ENCODE measurements at regions not wholly inside any gene's neighbourhood (a gene's known extent, or its start where the extent isn't known, plus 50 kb on each side); places are given as distances from the start of the nearest gene placed in this dataset.

DNA sequence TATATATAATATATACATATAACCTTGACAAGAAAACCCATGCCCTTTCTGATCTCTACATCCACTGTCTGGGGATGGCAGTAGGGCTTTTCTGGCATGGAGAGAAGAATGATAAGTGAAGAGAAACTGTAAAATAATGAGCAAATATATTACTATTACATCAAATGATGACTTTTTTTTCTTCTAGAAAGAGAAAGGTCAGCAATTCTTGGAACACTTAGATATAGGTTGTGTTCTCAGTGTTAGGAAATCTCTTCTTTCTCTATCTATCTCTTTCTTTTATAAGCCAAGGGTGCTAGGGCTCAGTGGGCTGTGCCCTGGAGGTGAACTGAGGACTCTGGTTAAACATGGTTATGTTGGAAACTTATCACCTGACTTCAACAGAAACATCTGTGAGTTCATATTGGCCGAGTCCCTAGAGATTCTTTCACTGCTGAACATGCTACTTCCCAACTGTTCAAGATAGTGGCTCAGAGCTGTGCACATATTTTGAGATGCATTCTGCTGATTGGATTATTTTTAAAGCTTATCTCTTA, 265.1 kb downstream of the GBA3 start:
- no peak for DNase-seq (ENCODE audit: low spot score)

DNA sequence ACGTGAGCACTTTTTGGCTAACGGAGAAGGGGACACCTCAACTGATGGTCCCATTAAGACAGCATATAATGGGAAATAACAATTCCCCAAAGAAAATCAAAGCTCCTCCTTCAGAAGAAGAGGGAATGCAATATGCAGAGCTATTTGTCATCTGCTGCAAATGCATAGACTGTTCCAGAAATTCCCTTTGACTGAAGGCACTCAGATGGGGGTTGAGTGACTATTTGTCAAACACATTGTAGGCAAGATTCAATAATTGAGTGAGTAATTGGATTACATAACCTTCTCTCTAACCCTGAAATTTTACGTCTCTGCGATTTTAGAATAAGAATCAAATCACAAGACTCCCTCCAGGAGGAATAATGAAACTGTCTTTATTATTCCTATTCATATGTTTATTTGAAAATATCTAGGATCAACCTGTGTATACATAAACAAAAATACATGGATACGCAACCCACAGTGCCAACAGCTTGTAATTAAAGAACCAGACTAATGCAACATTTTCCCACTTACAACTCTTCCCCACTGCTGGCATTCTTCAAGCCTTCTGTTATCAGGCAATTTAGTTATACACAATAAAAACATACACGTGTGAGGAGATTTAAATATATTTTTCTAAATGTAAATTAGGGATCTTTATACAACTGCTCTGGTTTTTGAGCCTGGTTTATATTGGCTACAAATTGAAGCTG, 256.6 kb downstream of the GBA3 start:
- no peak for DNase-seq (ENCODE audit: low spot score)

DNA sequence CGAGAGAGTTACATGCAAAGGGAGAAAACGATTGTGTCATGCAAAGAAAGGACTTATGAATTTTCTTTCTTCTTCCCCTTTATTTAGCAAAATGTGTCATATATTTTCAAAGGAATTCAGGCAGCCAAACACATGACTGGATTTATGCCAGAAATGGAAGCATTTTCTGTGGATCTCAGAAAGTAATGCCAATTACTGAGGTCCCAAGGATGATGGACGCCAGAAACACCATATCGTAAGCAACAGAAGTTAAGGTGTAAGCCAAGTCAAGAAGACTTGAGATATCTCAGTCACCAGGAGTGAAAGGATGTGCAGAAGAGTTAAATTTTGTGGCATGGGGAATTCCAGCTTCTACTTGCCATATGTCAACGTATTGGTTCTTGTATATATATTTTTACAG, 255.1 kb downstream of the GBA3 start:
- DNase-seq (ENCODE audit: low spot score), result no peak

DNA sequence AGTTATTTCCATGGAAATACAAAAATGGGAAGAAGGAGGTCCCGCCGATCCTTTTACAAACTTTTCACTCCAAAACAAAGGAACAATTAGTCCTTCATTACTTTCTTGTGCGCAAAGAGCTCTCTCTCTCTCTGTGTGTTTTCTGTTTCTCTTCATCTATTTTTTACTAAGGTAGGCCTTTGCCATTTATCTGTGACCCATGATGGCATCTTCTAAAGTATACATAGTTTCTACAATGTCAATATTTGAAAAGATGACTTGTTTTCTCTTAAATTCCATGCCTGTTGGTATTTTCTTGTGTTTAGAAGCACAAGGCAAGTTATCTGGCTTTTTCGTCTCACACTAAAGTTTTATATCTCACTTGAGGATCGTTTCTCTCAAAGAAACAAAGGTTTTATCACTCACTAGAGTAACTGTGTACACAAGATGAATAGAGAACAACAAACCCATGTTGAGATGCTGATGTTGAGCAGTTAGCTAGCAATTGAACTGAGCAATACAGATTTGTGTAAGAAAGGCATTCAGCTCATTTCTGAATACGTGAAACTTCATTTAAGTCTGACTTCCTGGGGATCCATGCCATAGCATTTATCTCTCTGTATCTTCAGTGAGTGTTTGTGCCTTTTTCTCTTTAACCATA, 250.3 kb downstream of the GBA3 start:
- no peak for DNase-seq (ENCODE audit: low spot score)

DNA sequence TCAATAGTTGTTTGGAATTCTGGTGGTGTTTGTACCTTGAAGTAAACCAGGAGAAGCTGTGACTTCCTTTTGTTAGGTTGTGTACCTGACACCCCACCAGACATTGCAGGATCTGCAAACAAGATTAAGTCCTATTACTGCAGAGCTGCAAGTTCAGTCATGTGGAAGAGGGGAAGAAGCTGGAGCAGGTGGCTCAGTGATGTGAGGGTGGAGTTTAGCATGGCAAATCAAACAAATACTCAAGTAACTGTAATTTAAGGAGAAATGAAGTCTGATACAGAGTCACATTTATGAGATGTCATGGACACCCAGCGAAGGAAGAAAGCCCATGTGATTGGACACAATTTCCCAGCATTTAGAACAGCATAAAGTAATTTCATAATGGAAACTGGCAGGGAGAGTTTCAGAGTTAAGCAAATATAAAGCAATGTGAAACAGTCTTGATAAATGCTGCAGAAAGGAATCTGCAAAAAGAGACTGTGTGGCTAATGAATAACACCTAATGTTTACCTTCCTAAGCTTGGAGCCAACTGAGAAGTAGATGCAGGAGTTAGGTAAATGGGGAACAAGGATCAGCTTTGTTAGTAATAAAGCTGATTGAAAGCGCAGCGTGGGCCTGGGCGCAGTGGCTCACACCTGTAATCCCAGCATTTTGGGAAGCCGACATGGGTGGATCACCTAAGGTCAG, 249.1 kb downstream of the GBA3 start:
- DNase-seq (ENCODE audit: low spot score), result no peak

DNA sequence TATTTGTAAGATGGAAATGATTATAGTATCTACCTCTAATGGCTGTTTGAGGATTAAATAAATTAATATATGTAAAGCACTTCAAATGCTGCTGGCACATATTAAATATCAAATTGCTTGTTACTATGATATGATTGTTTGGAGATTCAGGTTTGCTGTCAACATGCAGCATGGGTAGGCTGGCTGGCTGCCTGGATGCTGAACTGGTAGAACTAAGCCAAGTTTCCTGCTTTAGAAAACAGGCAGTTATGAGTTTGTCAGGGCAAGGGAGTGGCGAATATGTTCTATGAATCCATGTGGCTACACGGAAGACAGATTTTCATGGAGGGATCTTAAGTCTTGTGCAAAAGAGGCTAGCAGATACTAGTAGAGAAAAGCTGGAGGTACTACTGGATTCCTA, 239.6 kb downstream of the GBA3 start:
- DNase-seq (ENCODE audit: low spot score), result no peak

DNA sequence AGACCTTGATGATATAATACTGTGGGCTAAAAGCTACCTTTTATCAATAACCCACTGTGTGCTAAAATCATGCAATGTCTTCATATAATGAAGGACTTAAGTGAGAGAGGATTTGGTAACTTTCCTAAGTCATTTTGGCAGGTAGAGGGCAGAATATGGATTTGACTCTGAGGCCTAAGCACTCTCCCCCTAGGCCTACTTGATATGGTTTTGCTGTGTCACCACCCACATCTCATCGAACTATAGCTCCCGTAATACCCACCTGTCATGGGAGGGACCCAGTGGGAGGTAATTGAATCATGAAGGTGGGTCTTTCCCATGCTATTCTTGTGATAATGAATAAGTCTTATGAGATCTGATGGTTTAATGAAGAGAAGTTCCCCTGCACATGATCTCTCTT, 229.7 kb downstream of the GBA3 start:
- no peak for DNase-seq (ENCODE audit: low spot score)

DNA sequence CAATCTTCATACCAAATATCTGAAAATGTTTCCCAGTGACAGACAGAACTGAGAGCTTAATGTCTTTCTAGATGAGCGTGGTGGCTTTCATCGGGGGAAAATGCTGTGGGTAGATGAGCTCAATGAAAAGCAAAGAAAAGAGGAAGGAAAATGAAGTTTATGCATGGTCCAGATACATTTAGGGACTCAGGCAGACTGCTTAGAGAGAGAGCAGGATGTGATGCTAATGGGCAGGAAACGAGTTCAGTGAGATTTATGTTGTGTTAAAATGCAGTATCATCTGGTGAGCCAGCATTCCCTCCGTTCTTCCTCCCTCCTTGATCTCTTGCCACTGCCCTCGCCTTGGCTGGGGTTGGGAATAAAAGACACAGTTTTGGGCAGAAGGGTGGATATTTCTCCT, 229.2 kb downstream of the GBA3 start:
- no peak for DNase-seq (ENCODE audit: low spot score)

DNA sequence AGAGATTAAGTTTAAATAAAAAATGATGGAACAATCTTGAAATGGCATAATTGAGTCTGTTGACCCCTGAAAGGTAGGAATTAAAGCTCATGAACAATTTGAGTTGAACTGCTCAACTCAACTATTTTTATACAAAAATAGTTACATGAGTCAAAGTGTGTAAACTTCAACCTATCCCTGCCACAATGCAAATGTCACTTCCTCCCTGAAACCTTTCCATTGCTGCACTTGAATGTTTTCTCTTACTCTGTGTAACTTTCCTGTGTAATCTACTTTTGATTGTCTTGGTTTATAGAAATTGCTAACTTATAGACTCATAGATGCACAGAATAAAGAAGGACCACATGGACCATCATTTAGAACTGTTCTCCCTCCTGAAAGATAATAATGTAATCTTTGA, 218.5 kb downstream of the GBA3 start:
- DNase-seq (ENCODE audit: low spot score), result no peak

DNA sequence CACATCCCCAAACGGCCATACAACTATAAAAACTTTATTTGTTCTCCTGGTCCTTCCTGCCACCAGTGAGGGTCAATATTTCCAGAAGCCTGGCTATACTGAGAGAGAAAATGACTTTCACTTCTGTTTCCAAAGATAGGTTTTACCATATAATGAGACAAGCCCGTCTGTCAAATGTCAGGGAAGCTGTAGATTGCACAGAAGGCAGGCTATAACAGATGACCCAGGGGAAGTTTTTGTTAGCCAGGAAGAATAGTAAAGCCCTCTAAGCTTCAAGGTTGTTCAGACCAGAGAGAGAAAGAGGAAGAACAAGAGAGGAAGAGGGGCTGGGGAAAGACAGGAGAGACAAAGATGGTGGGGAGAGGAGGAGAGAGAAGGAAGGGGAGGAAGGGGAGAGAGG, 217.5 kb downstream of the GBA3 start:
- no peak for DNase-seq (ENCODE audit: low spot score)

DNA sequence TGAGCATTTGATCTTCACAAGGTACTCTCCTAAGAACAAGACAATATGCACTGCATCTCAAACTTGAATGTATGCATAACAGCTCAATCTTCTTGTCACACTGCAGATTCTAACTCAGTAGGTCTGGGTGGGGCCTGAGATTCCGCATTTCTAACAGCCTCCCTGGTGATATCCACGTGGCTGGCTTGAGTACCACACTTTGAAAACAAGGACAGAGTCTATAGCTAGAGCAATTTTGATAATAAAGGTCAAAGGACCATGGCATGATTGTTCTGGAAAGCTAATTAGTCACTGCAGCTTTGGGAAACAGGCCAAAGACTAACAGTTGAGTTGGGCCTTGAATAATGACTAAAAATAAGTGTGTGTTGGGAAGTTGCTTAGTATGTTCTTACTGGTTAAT, 213.3 kb downstream of the GBA3 start:
- no peak for DNase-seq (ENCODE audit: low spot score)

DNA sequence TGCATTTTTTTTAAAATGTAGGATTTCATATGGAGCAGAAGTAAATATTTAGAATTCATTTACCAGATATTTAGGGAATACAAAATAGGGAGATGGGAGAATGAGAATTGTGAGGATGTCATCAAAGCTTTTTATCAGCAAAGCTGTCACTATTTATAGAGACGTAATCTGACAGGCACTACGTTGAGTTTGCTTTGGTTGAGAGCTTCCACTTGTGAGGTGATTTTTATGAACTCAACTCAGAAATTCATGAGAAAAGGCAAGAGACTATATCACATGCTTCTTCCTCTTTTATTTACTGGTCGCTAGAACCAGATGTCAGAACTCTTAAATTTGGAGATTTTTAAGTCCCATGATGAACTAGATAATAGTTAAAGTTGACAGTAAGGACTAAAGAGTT, 211.2 kb downstream of the GBA3 start:
- DNase-seq (ENCODE audit: low spot score), result no peak

DNA sequence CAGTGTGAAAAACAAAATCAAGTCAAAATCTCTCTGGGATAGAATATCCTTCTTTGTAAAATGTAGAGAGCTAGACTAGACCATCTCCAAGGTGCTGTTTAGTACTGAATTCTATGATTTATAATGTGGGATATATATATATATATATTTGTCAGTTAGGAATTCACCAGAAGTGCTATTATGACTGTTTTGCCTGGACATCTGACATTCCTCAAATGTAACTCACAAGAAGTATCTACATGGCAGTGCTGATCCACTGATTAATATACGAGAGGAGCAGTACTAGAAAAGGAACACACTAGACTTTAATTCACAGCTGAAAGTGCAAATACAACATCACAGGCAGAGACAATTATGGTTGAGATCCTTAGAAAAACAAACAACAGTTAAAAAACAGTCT, 208.9 kb downstream of the GBA3 start:
- no peak for DNase-seq (ENCODE audit: low spot score)

DNA sequence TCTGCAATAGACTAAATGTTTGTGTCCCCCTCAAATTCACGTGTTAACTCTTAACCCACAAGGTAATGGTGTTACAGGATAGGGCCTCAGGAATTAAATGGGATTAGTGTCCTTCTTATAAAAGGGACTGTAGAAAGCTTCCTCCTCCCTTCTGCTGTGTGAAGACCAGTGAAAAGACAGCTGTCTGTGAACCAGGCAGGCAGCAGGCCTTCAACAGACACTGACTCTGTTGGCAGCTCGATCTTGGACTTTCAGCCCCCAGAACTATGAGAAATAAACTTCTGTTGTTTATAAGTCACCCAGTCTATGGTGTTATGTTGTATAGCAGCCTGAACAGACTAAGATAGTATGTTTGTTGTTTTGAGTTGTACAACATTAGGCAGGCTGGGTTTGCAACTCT, 208.1 kb downstream of the GBA3 start:
- no peak for DNase-seq (ENCODE audit: low spot score)

DNA sequence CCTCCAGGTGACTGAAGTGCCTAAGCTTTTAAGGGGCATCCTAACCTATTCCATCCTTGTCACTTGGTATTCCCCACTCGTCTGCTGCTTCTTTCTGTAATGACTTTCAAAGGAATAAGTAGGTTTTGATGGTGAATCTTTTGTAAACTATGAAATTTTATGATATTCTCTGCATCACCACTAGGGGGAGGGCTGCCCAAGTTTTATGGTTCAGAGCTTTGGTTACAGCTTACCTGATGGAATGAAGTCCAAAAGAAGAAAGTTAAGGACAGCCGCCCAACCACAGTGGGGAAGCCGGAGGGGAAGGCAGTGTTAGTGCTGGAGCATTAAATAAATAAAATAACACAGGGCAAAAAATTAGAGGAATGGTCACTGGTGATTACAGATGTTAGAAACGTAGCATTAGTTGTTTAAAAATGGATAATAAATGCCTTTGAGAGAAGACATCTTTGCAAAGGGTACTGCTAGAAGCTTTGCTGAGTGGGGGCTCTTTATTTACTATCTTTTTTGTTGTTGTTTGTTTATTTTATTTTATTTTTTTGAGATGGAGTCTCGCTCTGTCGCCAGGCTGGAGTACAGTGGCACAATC, 204.9 kb downstream of the GBA3 start:
- no peak for DNase-seq (ENCODE audit: low spot score)

DNA sequence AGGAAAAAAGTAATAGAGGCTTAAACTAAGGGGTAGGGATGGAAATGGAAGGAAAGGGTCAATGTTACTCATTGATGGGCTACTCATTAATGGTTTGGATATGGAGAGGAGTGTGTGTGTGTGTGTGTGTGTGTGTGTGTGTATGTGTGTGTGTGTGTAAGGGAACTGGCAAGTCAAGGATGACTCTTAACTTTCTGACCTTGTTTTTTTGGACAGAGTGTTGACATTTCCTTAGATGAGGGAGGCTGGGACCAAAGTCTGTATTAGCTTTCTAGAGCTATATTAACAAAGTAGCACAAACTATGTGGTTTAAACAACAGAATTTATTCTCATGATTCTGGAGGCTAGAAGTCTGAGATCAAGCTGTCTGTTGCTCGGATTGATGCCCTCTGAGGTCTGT, 202.7 kb downstream of the GBA3 start:
- DNase-seq (ENCODE audit: low spot score), result no peak

DNA sequence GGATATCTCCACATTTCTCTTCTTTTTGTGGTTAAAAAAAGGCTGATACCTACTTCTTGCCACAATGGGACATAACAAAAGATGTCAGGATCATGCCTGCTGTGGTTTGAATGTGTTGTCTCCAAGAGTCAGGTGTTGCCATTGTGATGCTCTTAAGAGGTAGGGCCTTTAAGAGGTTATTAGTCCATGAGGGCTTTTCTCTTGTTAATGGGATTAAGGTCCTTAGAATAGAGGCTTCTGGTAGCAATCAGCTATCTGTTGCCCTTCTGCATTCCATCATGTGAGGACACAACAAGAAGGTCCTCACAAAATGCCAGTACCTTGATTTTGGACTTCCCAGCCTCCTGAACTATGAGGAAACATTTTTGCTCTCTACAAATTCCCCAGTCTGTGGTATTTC, 191.4 kb downstream of the GBA3 start:
- no peak for DNase-seq (ENCODE audit: low spot score)

DNA sequence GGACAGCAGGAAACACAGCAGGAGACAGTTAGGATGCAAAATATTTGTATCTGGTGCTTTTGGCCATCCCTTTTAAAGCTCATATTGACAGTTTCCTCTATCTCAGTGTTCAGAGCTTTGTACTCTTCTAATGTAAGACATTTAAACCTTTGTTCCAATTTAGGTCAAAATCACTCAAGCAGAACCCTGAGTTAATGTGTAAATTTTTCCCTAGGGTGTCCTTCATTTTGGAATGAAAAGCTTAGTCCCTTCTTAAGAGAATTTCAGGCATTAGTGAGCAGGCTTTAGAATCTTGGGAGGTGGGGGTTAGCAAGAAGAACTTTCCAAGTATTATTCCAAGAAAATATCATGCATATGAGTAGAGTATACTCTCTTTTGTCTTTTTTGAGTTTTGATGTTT, 188.7 kb downstream of the GBA3 start:
- DNase-seq (ENCODE audit: low spot score), result no peak

DNA sequence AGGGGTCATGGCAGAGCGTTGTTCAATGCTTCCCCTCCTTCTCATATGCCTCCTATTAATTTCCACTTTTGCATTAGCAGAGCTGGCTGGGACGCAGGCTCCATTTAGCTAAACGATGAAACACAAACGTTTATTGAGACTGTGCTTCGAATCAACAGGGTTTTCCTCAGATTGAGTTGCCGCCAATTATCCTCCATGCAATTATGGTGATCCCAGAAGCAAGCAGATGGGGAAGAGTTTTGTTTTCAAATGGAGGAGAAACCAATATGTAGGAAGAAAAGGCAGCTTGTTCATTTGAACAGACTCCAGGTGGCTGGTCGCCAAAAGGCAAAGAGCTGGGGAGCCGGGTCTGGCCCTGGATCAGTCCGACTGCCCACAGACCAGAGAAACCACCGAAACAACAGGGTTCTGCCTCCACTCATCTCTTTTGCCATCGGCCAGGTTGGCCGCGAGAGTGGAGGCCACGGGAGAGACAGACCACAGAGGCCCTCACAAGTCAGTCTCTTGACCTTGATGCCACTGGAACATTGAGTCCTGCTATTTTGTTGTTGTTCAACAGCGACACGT, 184.8 kb downstream of the GBA3 start:
- DNase-seq (ENCODE audit: low spot score), result no peak

DNA sequence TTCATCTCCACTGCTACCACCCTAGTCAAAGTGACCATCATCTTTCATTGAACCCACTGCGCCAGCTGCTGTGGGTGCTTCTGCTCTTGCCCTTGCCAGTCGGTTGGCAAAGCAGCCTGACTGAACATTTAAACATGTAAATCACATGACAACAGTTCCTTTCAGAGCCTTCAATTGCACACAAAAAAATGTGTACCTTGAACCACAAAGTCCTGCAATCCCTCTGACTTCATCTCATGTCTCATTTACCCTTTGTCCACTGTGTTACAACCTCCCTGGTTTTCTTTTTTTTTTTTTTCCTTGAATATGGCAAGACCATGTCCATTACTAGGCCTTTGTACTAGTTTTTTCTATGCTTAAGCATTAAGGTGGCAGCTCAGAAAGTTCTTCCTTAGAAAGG, 183.5 kb downstream of the GBA3 start:
- DNase-seq (ENCODE audit: low spot score), result no peak

DNA sequence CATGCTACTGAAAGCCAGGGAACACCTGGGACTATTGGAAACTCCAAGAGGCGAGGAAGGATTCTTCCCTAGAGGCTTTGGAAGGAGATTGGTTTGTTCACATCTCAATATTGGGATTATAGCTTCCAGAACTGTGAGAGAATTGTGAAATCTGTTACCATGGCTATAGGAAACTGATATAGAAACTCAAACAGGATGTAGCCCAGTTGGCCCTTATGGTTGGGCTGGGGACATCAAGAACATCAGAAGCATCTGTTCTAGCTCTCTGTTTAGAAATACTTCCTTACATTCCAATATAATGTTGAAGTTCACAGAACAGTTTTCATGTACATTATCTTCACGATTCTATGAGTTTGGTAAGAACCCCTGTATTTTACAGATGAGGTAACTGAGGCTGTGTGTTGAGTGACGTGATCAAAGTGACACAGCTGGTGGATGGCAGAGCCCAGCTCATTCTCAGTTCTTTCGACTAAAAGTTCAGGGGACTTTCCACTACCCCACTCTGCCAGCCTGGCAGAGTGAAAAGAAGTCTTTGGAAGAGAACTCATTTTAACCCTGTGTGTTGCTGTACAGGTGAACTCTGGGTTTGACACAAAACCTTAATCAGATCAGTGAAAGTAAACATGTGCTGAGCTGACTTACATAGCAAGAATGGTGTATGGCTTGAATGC, 183.0 kb downstream of the GBA3 start:
- DNase-seq (ENCODE audit: low spot score), result no peak

DNA sequence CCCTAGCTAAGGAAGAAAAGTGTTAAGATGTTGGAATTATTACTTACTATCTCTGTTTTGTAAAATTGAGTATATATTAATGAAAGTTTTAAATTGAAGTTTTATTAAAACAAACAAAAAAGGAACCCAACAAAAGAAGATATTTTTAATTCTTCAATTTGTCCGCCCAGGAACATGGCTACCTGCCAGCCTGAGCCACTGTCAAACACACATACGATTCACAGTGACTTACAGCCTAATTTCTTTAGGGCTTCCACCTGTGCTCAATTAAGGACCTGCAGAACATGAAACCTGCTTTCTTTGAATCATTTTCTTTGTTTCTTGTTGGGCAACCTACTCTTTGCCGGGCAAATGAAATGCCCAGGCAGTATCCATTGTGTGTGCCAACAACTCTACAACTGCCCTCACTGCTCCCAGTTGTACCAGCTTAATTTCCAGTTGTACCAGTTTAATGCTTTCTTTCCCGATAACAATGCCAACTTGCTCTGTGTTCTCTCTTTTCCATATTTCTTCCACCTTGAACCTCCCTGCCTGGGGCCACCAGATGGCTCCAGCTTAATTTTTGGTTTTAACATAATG, 181.7 kb downstream of the GBA3 start:
- DNase-seq (ENCODE audit: low spot score), result no peak

All from CD4-positive, alpha-beta T cell treated with Interleukin-6 at 100 ng/mL for 8 hours (primary cell).